ENCODE measurements at regions not wholly inside any gene's neighbourhood (a gene's known extent, or its start where the extent isn't known, plus 50 kb on each side); places are given as distances from the start of the nearest gene placed in this dataset.

- no peak overlapping the region for H2AFZ ChIP-seq (ENCODE audit: low read length)
- no peak overlapping the region for H3K18ac ChIP-seq (ENCODE audit: low read length)
- H3K4me1 ChIP-seq (ENCODE audit: control insufficient read depth in 2 of 2, insufficient read depth in 1 of 2, low read depth in 1 of 2, low read length in 2 of 2), result no peaks in the 10 kb centered on the region
- no peak overlapping the region for H4K8ac ChIP-seq (ENCODE audit: low read depth, low read length)
- no peak overlapping the region for H3K4me2 ChIP-seq (ENCODE audit: insufficient read depth, low read length, poor library complexity, severe bottlenecking)
- no peak overlapping the region for H2BK15ac ChIP-seq (ENCODE audit: low read length)
- no peak for DNase-seq (ENCODE audit: low spot score)
- H3K9me3 ChIP-seq (replicated peaks in 1 of 2; ENCODE audit: control insufficient read depth in 2 of 2, insufficient read depth in 1 of 2, low read depth in 1 of 2, low read length in 2 of 2), result no peaks in the 10 kb centered on the region
- no peaks in the 10 kb centered on the region for H3K79me1 ChIP-seq (ENCODE audit: low read depth, low read length)
- no peak overlapping the region for H4K91ac ChIP-seq (ENCODE audit: low read depth, low read length, poor library complexity)
- H2BK12ac ChIP-seq (ENCODE audit: low read length), result no peak overlapping the region
- H2BK120ac ChIP-seq (ENCODE audit: low read depth, low read length), result no peak overlapping the region
- no peaks in the 10 kb centered on the region for H3K27me3 ChIP-seq (ENCODE audit: control insufficient read depth in 3 of 3, insufficient read depth in 3 of 3, low read depth in 1 of 3, low read length in 3 of 3)
- no peak overlapping the region for H2AK5ac ChIP-seq (ENCODE audit: low read depth, low read length)
- no peak overlapping the region for H3K14ac ChIP-seq (ENCODE audit: low read length)
- H3K4ac ChIP-seq (ENCODE audit: low read length), result no peak overlapping the region
- no peak overlapping the region for H2BK5ac ChIP-seq (ENCODE audit: low read length)
- no peak overlapping the region for H3K4me3 ChIP-seq (ENCODE audit: low read length in 2 of 2)
- no peak overlapping the region for H3K27ac ChIP-seq (replicated peaks; ENCODE audit: low read length)
- H3K23ac ChIP-seq (ENCODE audit: low read depth, low read length, poor library complexity), result no peak overlapping the region
- H3K36me3 ChIP-seq (replicated peaks in 1 of 2; ENCODE audit: control insufficient read depth in 2 of 2, insufficient read depth in 2 of 2, low read length in 2 of 2), result no peaks in the 10 kb centered on the region
- no peak overlapping the region for H3K9ac ChIP-seq (ENCODE audit: low read depth, low read length, poor library complexity)
Measured at GRCh38 chr12:83691730-83692129, 1005.0 kb downstream of the TMTC2 start.

- no peak overlapping the region for H3K4me2 ChIP-seq (ENCODE audit: insufficient read depth, low read length, poor library complexity, severe bottlenecking)
- no peaks in the 10 kb centered on the region for H3K79me1 ChIP-seq (ENCODE audit: low read depth, low read length)
- WGBS, 2 donors (ENCODE audit: extremely low coverage in 2 of 2, insufficient read length in 2 of 2, insufficient replicate concordance in 1 of 2), result no CpG with 5 or more reads among the region's 1 CpG
- no peaks in the 10 kb centered on the region for H3K9me3 ChIP-seq (replicated peaks in 1 of 2; ENCODE audit: control insufficient read depth in 2 of 2, insufficient read depth in 1 of 2, low read depth in 1 of 2, low read length in 2 of 2)
- H3K27ac ChIP-seq (replicated peaks; ENCODE audit: low read length), result no peak overlapping the region
- H3K18ac ChIP-seq (ENCODE audit: low read length), result no peak overlapping the region
- no peak overlapping the region for H2BK12ac ChIP-seq (ENCODE audit: low read length)
- H2BK120ac ChIP-seq (ENCODE audit: low read depth, low read length), result no peak overlapping the region
- H2AFZ ChIP-seq (ENCODE audit: low read length), result no peak overlapping the region
- H3K36me3 ChIP-seq (replicated peaks in 1 of 2; ENCODE audit: control insufficient read depth in 2 of 2, insufficient read depth in 2 of 2, low read length in 2 of 2), result no peaks in the 10 kb centered on the region
- H2AK5ac ChIP-seq (ENCODE audit: low read depth, low read length), result no peak overlapping the region
- H2BK5ac ChIP-seq (ENCODE audit: low read length), result no peak overlapping the region
- H3K27me3 ChIP-seq (ENCODE audit: control insufficient read depth in 3 of 3, insufficient read depth in 3 of 3, low read depth in 1 of 3, low read length in 3 of 3), result no peaks in the 10 kb centered on the region
- no peak overlapping the region for H3K4me3 ChIP-seq (ENCODE audit: low read length in 2 of 2)
- H3K4ac ChIP-seq (ENCODE audit: low read length), result no peak overlapping the region
- DNase-seq (ENCODE audit: low spot score), result no peak
- no peak overlapping the region for H4K91ac ChIP-seq (ENCODE audit: low read depth, low read length, poor library complexity)
- no peak overlapping the region for H2BK15ac ChIP-seq (ENCODE audit: low read length)
- H3K23ac ChIP-seq (ENCODE audit: low read depth, low read length, poor library complexity), result no peak overlapping the region
- no peak overlapping the region for H3K14ac ChIP-seq (ENCODE audit: low read length)
- H3K9ac ChIP-seq (ENCODE audit: low read depth, low read length, poor library complexity), result no peak overlapping the region
- H4K8ac ChIP-seq (ENCODE audit: low read depth, low read length), result no peak overlapping the region
- H3K4me1 ChIP-seq (ENCODE audit: control insufficient read depth in 2 of 2, insufficient read depth in 1 of 2, low read depth in 1 of 2, low read length in 2 of 2), result no peaks in the 10 kb centered on the region
Measured at GRCh38 chr12:83690465-83690864, 1003.8 kb downstream of the TMTC2 start.

GRCh38 chr12:83689333-83689732, 1002.6 kb downstream of the TMTC2 start:
- H3K4me2 ChIP-seq (ENCODE audit: insufficient read depth, low read length, poor library complexity, severe bottlenecking), result no peak overlapping the region
- no peak overlapping the region for H2BK120ac ChIP-seq (ENCODE audit: low read depth, low read length)
- H4K91ac ChIP-seq (ENCODE audit: low read depth, low read length, poor library complexity), result no peak overlapping the region
- H2AK5ac ChIP-seq (ENCODE audit: low read depth, low read length), result no peak overlapping the region
- no CpG with 5 or more reads among the region's 2 CpGs for WGBS, 2 donors (ENCODE audit: extremely low coverage in 2 of 2, insufficient read length in 2 of 2, insufficient replicate concordance in 1 of 2)
- no peak overlapping the region for H4K8ac ChIP-seq (ENCODE audit: low read depth, low read length)
- no peak overlapping the region for H3K18ac ChIP-seq (ENCODE audit: low read length)
- H3K27ac ChIP-seq (replicated peaks; ENCODE audit: low read length), result no peak overlapping the region
- H3K9ac ChIP-seq (ENCODE audit: low read depth, low read length, poor library complexity), result no peak overlapping the region
- no peaks in the 10 kb centered on the region for H3K4me1 ChIP-seq (ENCODE audit: control insufficient read depth in 2 of 2, insufficient read depth in 1 of 2, low read depth in 1 of 2, low read length in 2 of 2)
- no peaks in the 10 kb centered on the region for H3K9me3 ChIP-seq (replicated peaks in 1 of 2; ENCODE audit: control insufficient read depth in 2 of 2, insufficient read depth in 1 of 2, low read depth in 1 of 2, low read length in 2 of 2)
- no peaks in the 10 kb centered on the region for H3K27me3 ChIP-seq (ENCODE audit: control insufficient read depth in 3 of 3, insufficient read depth in 3 of 3, low read depth in 1 of 3, low read length in 3 of 3)
- no peak overlapping the region for H3K14ac ChIP-seq (ENCODE audit: low read length)
- H3K4ac ChIP-seq (ENCODE audit: low read length), result no peak overlapping the region
- H3K4me3 ChIP-seq (ENCODE audit: low read length in 2 of 2), result no peak overlapping the region
- DNase-seq (ENCODE audit: low spot score), result no peak
- no peaks in the 10 kb centered on the region for H3K79me1 ChIP-seq (ENCODE audit: low read depth, low read length)
- no peak overlapping the region for H2BK12ac ChIP-seq (ENCODE audit: low read length)
- no peak overlapping the region for H3K23ac ChIP-seq (ENCODE audit: low read depth, low read length, poor library complexity)
- H2BK15ac ChIP-seq (ENCODE audit: low read length), result no peak overlapping the region
- no peak overlapping the region for H2BK5ac ChIP-seq (ENCODE audit: low read length)
- no peaks in the 10 kb centered on the region for H3K36me3 ChIP-seq (replicated peaks in 1 of 2; ENCODE audit: control insufficient read depth in 2 of 2, insufficient read depth in 2 of 2, low read length in 2 of 2)
- H2AFZ ChIP-seq (ENCODE audit: low read length), result no peak overlapping the region

- no peak overlapping the region for H3K14ac ChIP-seq (ENCODE audit: low read length)
- no peaks in the 10 kb centered on the region for H3K4me1 ChIP-seq (ENCODE audit: control insufficient read depth in 2 of 2, insufficient read depth in 1 of 2, low read depth in 1 of 2, low read length in 2 of 2)
- H2AK5ac ChIP-seq (ENCODE audit: low read depth, low read length), result no peak overlapping the region
- no peak overlapping the region for H3K18ac ChIP-seq (ENCODE audit: low read length)
- H3K36me3 ChIP-seq (replicated peaks in 1 of 2; ENCODE audit: control insufficient read depth in 2 of 2, insufficient read depth in 2 of 2, low read length in 2 of 2), result no peaks in the 10 kb centered on the region
- no CpG with 5 or more reads among the region's 5 CpGs for WGBS, 2 donors (ENCODE audit: extremely low coverage in 2 of 2, insufficient read length in 2 of 2, insufficient replicate concordance in 1 of 2)
- H2BK5ac ChIP-seq (ENCODE audit: low read length), result no peak overlapping the region
- no peaks in the 10 kb centered on the region for H3K9me3 ChIP-seq (replicated peaks in 1 of 2; ENCODE audit: control insufficient read depth in 2 of 2, insufficient read depth in 1 of 2, low read depth in 1 of 2, low read length in 2 of 2)
- H3K27ac ChIP-seq (replicated peaks; ENCODE audit: low read length), result no peak overlapping the region
- H3K4me2 ChIP-seq (ENCODE audit: insufficient read depth, low read length, poor library complexity, severe bottlenecking), result no peak overlapping the region
- no peak for DNase-seq (ENCODE audit: low spot score)
- no peaks in the 10 kb centered on the region for H3K79me1 ChIP-seq (ENCODE audit: low read depth, low read length)
- no peak overlapping the region for H4K91ac ChIP-seq (ENCODE audit: low read depth, low read length, poor library complexity)
- no peaks in the 10 kb centered on the region for H3K27me3 ChIP-seq (ENCODE audit: control insufficient read depth in 3 of 3, insufficient read depth in 3 of 3, low read depth in 1 of 3, low read length in 3 of 3)
- H3K4me3 ChIP-seq (ENCODE audit: low read length in 2 of 2), result no peak overlapping the region
- H3K9ac ChIP-seq (ENCODE audit: low read depth, low read length, poor library complexity), result no peak overlapping the region
- H2BK12ac ChIP-seq (ENCODE audit: low read length), result no peak overlapping the region
- no peak overlapping the region for H3K4ac ChIP-seq (ENCODE audit: low read length)
- no peak overlapping the region for H2BK120ac ChIP-seq (ENCODE audit: low read depth, low read length)
- H2AFZ ChIP-seq (ENCODE audit: low read length), result no peak overlapping the region
- no peak overlapping the region for H3K23ac ChIP-seq (ENCODE audit: low read depth, low read length, poor library complexity)
- no peak overlapping the region for H4K8ac ChIP-seq (ENCODE audit: low read depth, low read length)
- H2BK15ac ChIP-seq (ENCODE audit: low read length), result no peak overlapping the region
Measured at GRCh38 chr12:83676781-83677295, 990.1 kb downstream of the TMTC2 start.

Measured in neuronal stem cell (in vitro differentiated cells).